GM19438 (cell line): ENCODE measurements at regions not wholly inside any gene's neighbourhood (a gene's known extent, or its start where the extent isn't known, plus 50 kb on each side); places are given as distances from the start of the nearest gene placed in this dataset.

Source experiments
- ATAC-seq: cut with Tn5 transposase; IDR thresholded peaks from one replicate; pipeline ENCODE4 v1.9.1; 2021; ENCODE audit warnings: low read depth; ENCODE audit not compliant: unreplicated experiment

DNA sequence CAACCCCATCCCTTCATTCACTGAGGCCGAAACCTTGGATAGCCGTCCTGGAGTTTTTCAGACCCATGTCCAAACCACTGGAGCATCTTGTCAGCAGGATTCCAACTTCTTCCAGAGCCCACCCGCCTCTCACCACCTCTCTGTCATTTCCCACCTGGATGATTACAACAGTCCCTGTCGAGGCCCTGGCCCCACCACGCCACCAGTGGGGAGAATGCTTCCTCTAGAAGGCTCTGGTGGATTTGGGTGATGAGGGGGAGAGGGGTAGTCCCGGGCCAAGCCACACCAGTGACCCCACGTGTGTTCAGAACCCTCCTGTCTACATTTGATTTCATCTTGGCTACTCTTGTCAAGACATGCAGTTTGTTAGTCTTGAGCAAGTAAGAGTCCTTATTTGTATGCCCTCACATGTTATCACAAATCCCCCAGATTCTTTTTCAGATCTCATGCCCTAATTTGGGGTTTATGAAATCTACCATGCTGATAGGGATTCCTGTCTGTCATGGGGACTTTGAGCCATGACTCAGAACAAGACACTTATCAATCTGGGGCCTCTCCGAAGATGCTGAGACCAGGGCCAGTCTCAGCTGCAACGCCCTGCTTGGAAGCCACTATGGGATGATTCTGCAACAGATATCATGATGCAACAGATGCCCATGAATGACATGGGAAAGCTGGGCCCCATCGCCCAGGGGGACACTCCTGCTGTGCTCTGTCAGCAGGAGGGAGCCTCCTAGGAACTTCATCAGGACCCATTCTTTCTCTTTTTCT is 186.1 kb downstream of the ZFP36L2 start:
- no peak for ATAC-seq

DNA sequence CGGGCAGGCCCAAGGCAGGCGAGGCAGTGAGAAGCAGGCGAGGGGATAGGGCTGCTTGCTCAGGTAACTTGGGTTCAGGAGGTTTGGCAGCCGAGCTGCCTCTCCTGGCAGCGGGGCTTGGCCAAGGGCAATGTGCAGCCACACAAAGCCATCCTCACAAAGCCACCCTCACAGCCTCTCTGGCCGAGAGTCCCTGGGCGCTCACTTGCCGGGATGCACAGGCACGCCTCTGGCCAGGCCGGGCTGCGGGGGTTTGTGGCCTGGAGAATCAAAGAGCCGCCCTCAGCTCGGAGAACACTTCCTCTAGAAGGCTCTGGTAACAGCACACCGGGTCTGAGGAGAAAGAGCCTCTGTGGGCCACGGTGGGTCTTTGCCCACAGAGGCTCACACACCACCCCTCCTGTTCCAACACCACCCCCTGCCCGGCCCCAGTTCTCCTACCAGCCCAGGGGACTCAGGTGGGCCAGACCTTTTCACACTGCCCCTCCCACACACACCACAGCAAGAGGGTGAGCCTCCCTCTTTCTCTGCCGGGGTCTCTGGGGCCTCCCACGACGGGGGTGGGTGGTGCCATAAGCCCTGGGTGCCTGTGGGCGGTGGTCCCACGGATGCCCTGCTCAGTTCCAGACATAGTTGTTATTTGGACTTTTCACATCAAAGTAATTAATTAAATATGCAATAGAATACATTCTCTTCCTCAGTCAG is 186.9 kb downstream of the ZFP36L2 start:
- no peak for ATAC-seq

DNA sequence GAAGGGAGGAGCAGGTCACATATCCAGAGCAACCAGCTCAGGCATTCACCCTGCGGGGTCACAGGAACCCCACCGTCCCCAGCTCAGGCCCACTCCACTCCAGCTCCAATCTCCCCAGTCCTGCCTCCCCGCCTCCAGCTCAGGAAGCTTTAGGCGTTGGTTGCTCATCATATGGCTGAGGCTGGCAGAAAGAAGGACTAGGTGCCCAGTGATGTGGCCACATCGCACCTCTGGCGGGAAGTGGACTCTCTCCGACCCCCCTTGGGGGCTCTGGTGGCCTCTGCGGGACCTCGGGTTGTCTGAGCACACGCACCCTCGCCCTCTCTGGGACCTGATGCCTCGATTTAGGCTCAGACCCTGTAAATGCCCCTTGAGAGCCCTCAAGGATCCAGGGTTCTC is 187.7 kb downstream of the ZFP36L2 start:
- no peak for ATAC-seq

DNA sequence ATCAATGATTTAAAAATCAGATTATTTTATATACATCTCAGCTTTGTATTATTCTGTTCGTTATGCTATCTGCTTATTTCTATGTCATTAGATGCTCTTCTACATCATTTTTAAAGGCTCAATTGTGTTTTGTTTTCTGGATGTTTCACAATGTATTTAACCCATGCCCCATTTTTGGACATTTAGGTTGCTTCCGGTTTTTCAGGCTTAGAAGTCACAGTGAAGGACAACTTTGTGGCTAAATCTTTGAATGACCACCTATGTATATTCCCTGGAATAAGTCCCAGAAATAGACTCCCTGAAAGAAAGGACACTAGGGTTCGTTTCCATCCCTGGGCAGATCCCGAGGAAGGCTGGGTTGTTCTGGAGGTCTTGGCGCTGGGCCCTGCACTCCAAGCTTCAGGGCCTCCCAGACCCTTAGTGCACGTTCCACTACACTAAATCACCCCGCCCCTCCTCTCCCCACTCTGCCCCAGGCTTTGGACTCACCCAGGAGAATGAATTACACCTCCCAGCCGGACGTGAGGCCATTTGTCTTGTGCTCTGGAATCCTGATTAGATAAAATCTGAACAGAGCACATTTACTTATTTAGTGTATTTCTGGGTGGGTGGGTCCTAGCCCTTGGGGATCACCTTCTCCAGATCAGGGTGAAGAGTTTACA is 188.2 kb downstream of the ZFP36L2 start:
- no peak for ATAC-seq

DNA sequence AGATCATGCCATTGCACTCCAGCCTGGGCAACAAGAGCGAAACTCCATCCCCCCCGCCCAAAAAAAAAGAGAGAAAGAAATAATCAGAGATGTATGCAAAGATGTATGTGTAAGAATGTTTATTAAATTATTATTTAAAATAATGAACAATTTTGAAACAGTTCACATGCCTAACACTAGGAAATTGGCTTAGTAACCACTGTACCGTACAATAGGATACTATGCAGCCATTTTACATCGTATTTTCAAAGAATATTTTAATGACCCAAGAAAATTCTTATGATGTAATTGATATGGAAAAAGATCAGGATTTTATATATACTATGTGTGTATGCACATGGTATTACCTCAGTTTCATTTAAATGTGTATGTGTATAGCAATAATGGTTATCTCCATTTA is 190.5 kb downstream of the ZFP36L2 start:
- no peak for ATAC-seq

DNA sequence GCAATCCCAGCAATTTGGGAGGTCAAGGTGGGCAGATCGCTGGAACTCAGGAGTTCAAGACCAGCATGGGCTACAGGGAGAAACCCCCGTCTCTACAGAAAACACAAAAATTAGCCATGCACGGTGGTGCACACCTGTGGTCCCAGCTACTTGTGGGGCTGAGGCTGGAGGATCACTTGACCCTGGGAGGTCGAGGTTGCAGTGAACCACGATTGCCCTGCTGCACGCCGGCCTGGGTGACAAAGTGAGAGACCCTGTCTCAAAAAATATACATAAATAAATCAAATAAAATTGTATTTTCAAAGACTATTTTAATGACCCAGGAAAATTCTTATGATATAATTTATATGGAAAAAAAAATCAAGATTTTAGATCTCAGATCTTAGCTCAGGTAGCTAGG is 191.5 kb downstream of the ZFP36L2 start:
- no peak for ATAC-seq

DNA sequence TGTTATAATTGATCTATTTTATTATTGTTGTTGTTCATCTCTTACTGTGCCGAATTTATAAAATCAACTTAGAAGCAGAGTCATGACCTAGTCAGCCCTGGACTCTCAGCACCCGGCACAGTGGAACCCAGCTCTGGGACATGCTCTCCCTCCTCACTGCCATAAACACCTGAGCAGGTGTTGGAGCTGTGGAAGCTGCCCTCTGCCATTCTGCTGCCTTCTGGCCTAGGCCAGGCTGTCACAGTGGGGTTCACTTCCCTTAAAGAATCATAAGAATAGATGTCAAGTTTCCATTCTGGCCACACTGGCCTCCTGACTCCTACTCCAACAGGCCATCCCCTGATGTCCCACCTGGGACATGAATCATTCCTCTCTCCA is 192.2 kb downstream of the ZFP36L2 start:
- no peak for ATAC-seq

DNA sequence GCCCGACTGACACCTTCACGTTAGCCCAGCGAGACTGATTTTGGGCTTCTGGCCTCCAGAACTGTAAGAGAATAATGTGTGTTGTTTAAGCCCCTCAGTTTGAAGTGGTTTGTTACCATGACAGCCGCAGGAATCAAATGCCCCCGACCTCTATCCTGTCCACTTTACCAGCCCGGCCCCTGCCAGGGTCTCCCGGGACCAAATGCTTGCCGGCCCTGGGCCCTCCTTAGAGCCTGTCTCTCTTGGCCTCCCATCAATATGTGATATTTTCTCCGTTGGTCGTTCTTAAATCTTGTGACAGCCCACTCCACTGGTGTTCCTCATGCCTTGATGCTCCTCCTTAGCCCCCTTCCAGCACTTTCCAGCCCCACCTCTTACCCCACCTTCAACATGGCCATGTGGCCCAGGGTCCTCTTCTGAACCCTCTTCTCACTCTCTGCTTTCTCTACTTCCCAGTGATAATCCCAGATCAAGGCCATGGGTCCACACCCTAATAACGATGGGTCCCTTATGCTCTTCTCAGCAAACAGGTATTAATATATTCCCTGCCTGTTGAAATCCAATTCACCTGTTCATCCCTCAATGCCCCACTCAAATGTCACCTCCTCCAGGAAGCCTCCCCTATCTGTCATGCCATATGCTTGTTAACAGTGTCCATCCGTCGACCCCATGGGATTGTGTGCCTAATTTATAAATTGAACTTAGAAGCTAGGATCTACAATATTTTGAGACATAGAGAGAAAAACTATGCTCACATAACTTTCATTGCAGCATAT is 192.8 kb downstream of the ZFP36L2 start:
- no peak for ATAC-seq

DNA sequence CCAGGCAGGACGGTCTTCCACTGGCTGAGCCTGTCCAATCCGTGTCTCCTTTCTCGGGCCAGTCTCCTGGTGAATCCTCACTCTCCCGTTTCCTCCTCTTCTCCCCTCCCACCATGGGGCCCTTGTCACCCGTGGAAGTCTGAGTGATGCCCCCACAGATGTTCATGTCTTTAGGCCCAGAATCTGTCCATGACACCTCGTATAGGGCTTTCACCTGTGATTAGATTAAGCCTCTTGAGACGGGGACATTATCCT is 193.5 kb downstream of the ZFP36L2 start:
- no peak for ATAC-seq

DNA sequence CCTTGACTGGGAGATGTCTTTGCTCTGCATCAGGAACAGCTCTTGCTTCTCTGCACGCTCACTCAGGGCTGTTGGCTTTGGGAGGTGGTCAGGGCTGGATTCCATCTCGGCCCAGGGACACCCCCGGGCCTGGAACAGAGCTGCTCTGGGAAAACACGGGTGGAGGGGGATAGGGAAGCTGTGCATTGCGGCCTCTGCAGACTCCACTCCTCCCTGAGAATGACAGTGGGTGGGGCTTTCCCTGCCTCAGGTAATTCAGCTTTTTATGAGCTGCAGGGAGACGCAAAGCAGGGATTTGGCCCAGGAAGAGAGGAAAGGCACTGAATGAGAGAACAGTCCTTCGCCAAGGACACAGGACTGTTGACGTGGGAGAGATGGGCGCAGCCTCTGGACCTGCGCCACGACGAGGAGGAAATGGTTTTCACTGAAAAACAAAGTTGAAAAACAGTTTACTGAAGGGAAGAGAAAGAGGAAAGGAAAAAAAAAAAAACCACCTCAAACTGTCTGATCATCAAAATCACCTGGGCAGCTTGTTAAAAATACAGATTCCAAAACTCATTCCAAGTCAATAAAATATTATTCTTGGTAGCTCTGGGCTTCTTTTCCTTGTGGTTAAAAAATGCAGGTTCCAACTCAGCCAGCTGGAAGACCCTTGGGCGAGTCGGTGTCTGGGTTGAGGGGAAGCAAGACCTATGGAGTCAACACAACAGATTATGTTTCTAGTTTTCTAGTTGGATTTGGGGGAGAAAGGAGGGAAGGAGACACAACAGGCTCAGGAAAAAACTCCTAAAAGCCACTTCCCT is 194.0 kb downstream of the ZFP36L2 start:
- no peak for ATAC-seq

DNA sequence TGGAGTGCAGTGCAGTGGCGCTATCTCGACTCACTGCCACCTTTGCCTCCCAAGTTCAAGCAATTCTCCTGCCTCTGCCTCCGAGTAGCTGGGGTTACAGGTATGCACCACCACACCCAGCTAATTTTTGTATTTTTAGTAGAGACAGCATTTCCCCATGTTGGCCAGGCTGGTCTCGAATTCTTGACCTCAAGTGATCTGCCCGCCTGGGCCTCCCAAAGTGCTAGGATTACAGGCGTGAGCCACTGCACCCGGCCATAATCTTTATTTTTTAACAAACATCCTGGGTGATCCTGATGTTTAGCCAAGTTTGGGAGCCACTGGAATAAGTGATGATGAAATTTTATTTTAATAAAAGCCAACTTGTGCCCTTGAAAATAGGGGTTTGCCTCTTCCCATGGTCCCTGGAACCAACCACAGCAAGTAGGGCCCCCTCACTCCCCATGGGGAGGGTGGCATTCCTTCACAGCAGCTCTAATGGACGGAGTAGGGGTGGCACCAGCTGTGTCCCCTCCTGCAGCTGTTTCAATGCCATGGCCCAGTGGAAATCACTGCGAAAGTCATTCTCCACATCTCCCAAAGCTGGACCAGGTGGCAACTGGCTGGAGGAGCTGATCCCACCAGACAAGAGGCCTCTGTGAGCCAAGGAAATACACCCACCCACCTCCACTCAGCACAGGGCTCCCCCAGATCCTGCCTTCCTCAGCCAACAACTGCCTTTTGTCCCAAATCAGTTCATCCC is 194.8 kb downstream of the ZFP36L2 start:
- ATAC-seq = no peak

DNA sequence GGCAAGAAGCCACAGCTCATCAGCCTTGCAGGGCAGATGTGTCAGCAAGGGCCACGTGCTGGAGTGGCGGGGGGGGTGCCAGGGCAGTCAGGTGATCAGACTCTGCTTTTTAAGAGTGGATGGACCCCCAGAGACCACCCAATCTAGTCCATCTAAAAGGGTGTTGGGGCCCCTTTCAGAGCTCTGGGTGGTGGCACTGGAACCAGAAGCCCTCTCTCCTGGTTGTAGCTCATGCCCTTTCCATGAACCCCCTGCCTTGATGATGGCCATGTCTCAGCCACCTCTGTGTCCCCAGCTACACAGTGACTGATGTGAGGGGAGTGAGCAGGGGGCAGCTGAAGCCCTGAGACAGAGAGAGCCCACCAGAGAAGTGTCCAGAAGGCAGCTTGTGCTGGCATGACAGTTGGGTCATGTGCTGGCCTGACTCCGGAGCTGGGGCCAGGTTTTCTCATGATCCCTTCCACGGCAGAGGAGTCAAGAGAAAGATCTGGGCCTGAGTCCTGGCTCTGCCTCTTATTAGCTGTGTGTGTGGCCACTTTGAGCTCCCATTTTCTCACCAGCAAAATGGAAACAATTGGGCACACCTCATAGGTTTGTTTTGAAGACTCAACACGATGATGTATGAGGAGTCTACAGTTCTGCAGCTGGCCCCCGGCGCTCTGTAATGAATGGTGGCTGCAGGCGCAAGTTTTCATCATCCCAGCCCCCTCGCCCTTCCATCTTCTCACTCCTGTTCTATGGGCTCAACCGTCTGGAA is 195.7 kb downstream of the ZFP36L2 start:
- no peak for ATAC-seq

DNA sequence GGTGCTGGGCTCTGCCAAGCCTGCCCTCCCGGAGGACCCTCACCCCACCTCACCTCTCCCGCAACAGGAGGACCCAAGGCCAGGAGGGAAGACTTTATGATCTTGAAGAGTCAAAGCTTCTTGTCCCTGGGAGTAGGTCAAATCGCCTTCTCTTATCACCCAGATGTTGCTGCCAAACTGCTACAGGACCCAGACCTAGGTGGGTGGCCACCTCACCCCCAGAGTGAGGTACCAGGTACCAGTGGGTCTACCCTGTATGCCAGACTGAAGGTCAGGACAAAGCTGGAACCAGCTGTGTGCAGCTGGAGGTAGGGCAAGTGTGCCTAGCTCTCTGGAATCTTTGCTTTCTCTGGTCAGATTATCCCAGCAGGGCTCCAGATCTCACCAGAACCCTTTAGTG is 197.2 kb downstream of the ZFP36L2 start:
- ATAC-seq = no peak

DNA sequence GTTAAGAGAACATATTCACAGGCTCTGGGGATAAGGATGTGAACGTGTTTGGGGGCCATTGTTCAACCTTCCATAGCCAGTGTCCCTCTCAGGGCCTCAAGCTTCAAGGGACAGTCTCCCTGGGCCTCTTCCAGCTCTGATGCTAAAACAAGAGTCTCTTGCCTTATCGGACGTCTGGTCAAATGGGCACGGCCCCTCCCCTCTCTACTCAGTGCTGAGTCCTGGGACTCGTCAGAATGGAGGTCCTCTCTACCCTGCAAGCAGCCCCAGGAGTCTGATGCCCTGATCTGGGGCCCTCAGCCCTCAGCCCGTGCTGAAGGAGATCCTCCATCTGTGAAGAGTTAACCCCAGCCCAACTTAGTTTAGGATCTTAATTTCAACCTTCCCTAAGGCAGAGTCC is 198.2 kb downstream of the ZFP36L2 start:
- ATAC-seq = no peak

DNA sequence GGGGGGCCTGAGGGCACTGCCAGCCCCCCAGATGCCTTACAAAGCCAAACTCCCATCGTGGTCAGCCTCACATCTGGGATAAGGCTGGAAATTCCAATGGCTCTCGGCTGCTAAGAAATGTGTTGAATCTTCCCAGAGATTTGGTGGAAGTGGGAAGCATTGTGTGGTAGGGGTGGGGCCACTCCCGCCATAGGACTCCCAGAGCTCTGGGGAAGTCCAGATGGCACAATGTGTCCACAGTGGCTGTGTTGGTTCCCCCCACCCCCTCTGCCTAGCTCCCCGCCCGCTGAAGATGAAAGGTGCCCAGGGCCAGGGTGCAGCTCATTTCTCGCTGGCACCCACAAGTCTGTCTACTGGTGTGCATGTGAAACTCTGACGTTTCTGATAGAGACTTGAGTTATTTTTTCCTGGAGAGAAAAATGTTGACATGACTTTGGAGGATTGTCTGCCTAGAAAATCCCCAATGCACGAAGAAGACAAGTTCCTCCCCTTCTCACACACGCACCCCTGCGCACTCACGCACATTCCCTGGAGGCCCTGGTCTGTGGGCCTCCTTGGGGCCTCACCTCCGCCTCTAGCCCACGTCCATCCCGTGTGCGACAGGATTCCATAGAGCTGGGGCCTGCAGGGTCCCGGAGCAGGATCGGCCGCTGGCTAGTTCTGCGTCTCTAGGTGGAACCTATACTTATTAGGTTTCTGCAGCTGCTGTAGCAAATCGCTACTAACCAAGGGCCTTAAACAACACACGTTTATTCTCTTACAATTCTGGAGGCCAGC is 199.1 kb downstream of the ZFP36L2 start:
- ATAC-seq = no peak

DNA sequence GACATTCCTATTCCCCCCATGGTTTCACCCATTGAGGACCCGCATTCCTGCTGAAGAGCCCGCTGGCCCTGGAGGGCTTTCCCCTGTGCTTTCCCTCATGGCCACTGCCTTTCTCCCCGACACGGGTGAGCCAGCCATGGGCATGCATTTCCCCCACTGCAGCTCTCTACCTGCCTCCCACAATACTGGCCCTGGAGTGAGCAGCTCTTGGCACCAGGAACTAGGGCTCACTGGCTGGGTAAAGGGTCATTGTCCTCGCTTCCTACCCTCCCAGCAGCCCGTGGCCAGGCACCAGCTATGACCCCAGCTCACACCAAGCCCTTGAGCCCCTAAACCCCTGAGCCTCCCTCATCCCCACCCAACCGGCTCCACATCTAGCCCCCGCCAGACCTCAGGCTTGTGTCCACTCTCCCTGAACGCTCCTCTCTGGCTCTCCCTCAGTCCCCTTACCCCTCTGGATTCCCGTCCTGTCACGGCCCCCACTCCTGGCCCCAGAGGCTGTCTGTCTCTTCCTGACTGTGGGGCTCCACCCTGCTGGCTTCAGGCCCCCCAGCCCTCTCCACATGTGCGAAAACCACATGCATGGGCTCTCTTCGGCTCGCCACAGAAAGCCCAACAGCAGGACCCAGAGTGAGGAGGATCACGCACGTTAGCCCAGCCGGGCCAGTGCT is 199.8 kb downstream of the ZFP36L2 start:
- no peak for ATAC-seq

DNA sequence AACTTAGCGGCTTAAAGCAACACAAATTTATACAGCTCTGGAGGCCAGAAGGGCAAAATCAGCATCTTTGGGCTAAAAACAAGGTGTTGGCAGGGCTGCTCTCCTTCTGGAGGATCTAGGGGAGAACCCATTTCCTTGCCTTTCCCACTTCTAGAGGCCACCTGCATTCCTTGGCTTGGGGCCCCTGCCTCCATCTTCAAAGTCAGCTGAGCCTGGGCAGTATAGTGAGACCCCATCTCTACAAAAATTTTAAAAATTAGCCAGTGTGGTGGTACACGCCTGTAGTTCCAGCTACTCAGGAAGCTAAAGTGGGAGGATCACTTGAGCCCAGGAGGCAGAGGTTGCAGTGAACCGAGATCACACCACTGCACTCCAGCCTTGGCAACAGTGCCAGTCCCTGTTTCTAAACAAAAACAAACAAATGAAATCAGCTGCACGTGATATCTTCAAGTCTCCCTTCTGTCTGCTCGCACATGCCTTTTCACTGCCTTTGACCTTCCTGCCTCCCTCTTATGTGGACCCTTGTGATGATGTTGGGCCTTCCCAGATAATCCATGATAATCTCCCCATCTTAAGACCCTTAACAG is 200.6 kb downstream of the ZFP36L2 start:
- no peak for ATAC-seq
